CD4-positive, alpha-beta memory T cell (primary cell): ENCODE measurements at regions not wholly inside any gene's neighbourhood (a gene's known extent, or its start where the extent isn't known, plus 50 kb on each side); places are given as distances from the start of the nearest gene placed in this dataset.

Source experiments
- CTCF ChIA-PET: fragments of 350-600 bp; sonication (Branson Sonifier 250); formaldehyde crosslinking; loops from one replicate; lab custom pipeline; 2021; ENCODE audit warnings: inconsistent platforms; ENCODE audit not compliant: partially characterized antibody; lab: Charles Lee
- POLR2A ChIA-PET: fragments of 350-600 bp; sonication (Branson Sonifier 250); formaldehyde crosslinking; loops from one replicate; lab custom pipeline; 2021; ENCODE audit not compliant: partially characterized antibody; lab: Charles Lee
- DNase-seq, 5 donors: peaks; one replicate each; pipeline versions ENCODE4 v3.0.0 to v3.0.0-alpha.2; 2020 to 2022; ENCODE audit warnings: mixed read lengths in 1 of 5
- H3K27ac ChIP-seq: one replicate; pipeline ENCODE4 v1.7.0; 2013; ENCODE audit warnings: low read depth, low read length
- H3K27me3 ChIP-seq: 2 replicates; pipeline ENCODE4 v1.7.0; 2013; ENCODE audit warnings: mild to moderate bottlenecking, low read length, moderate library complexity; ENCODE audit not compliant: insufficient read depth
- H3K36me3 ChIP-seq: 2 replicates; pipeline ENCODE4 v1.7.0; 2013; ENCODE audit warnings: mild to moderate bottlenecking, low read length, moderate library complexity; ENCODE audit not compliant: insufficient read depth
- H3K4me1 ChIP-seq: 2 replicates; pipeline ENCODE4 v1.7.0; 2013; ENCODE audit warnings: mild to moderate bottlenecking, low read length, moderate library complexity; ENCODE audit not compliant: insufficient read depth
- H3K4me3 ChIP-seq, 2 donors: one replicate each; pipeline ENCODE4 v1.7.0; 2013; ENCODE audit warnings: low read length in 2 of 2, mild to moderate bottlenecking in 1 of 2
- H3K9me3 ChIP-seq, 2 donors: one replicate each; pipeline ENCODE4 v1.7.0; 2013; ENCODE audit warnings: low read length in 2 of 2, control low read depth in 1 of 2; ENCODE audit not compliant: control insufficient read depth in 1 of 2
- H3K27ac Mint-ChIP-seq, 7 donors: one replicate each; pipeline ENCODE4 v1.8.0; 2020 to 2021; ENCODE audit warnings: mixed read lengths in 7 of 7, mild to moderate bottlenecking in 6 of 7, inconsistent platforms in 3 of 7, moderate library complexity in 3 of 7
- H3K27me3 Mint-ChIP-seq, 2 donors: one replicate each; pipeline ENCODE4 v1.8.0; 2020 to 2021; ENCODE audit warnings: mixed read lengths in 2 of 2
- H3K36me3 Mint-ChIP-seq, 2 donors: one replicate each; pipeline ENCODE4 v1.8.0; 2020 to 2021; ENCODE audit warnings: mixed read lengths in 2 of 2, inconsistent platforms in 1 of 2, mild to moderate bottlenecking in 1 of 2
- H3K4me1 Mint-ChIP-seq, 4 donors: one replicate each; pipeline ENCODE4 v1.8.0; 2020 to 2021; ENCODE audit warnings: mixed read lengths in 4 of 4, mild to moderate bottlenecking in 1 of 4
- H3K4me3 Mint-ChIP-seq, 8 donors: one replicate each; pipeline ENCODE4 v1.8.0; 2020 to 2021; ENCODE audit warnings: mixed read lengths in 8 of 8, mild to moderate bottlenecking in 7 of 8, moderate library complexity in 6 of 8, inconsistent platforms in 3 of 8
- H3K9me3 Mint-ChIP-seq, 8 donors: one replicate each; pipeline ENCODE4 v1.8.0; 2020 to 2021; ENCODE audit warnings: mixed read lengths in 8 of 8, mild to moderate bottlenecking in 5 of 8, inconsistent platforms in 3 of 8, moderate library complexity in 1 of 8
- intact Hi-C: fragments of 100-400 bp; cut with micrococcal nuclease; formaldehyde crosslinking; loops from one replicate; pipeline ENCODE4 v1.15.1; 2023

GRCh38 chr9:95587021-95587964 lies 70.5 kb upstream of the PTCH1 start:
- intact Hi-C loops = no loop called here
- ChIA-PET CTCF (no interaction called here), POLR2A (no interaction called here)
- Histone ChIP-seq H3K27ac (no peak overlapping the region), H3K9me3 (no peaks in the 10 kb centered on the region), H3K36me3 (no peaks in the 10 kb centered on the region), H3K27me3 (no peaks in the 10 kb centered on the region), H3K4me1 (no peaks in the 10 kb centered on the region), H3K4me3 (no peak overlapping the region)
- Mint-ChIP-seq H3K9me3 (no peaks in the 10 kb centered on the region), H3K36me3 (no peaks in the 10 kb centered on the region), H3K4me3 (no peak overlapping the region), H3K4me1 (peaks cover 0 to 2% (median 0%) of the 10 kb centered on the region in 4 donors), H3K27me3 (peaks cover 4% of the 10 kb centered on the region in 2 donors), H3K27ac (no peak overlapping the region)
- no peak for DNase-seq

GRCh38 chr9:95586326-95586725 lies 69.6 kb upstream of the PTCH1 start:
- no peak for DNase-seq
- Histone ChIP-seq H3K4me3 (no peak overlapping the region), H3K4me1 (no peaks in the 10 kb centered on the region), H3K27ac (no peak overlapping the region), H3K36me3 (no peaks in the 10 kb centered on the region), H3K9me3 (no peaks in the 10 kb centered on the region), H3K27me3 (no peaks in the 10 kb centered on the region)
- Mint-ChIP-seq H3K4me1 (peaks cover 0 to 2% (median 0%) of the 10 kb centered on the region in 4 donors), H3K36me3 (no peaks in the 10 kb centered on the region), H3K4me3 (no peak overlapping the region), H3K9me3 (no peaks in the 10 kb centered on the region), H3K27ac (no peak overlapping the region), H3K27me3 (peaks cover 2 to 6% of the 10 kb centered on the region in 2 donors)
- POLR2A ChIA-PET = no interaction called here
- CTCF ChIA-PET = no interaction called here
- intact Hi-C loops = no loop called here

- ChIA-PET POLR2A (no interaction called here), CTCF (no interaction called here)
- Mint-ChIP-seq H3K4me1 (peaks cover 0 to 2% (median 0%) of the 10 kb centered on the region in 4 donors), H3K27ac (no peak overlapping the region), H3K9me3 (no peaks in the 10 kb centered on the region), H3K36me3 (no peaks in the 10 kb centered on the region), H3K4me3 (no peak overlapping the region), H3K27me3 (peaks cover 2 to 10% of the 10 kb centered on the region in 2 donors)
- intact Hi-C loops = no loop called here
- no peak for DNase-seq
- Histone ChIP-seq H3K36me3 (no peaks in the 10 kb centered on the region), H3K4me3 (no peak overlapping the region), H3K9me3 (no peaks in the 10 kb centered on the region), H3K4me1 (no peaks in the 10 kb centered on the region), H3K27ac (no peak overlapping the region), H3K27me3 (no peaks in the 10 kb centered on the region)
Measured at GRCh38 chr9:95585824-95586223, 69.1 kb upstream of the PTCH1 start.

GRCh38 chr9:95584176-95584575 lies 67.4 kb upstream of the PTCH1 start:
- ChIA-PET POLR2A (no interaction called here), CTCF (no interaction called here)
- DNase-seq = no peak
- Mint-ChIP-seq H3K27ac (no peak overlapping the region), H3K4me1 (no peaks in the 10 kb centered on the region), H3K36me3 (no peaks in the 10 kb centered on the region), H3K4me3 (no peak overlapping the region), H3K27me3 (peaks cover 4 to 10% of the 10 kb centered on the region in 2 donors), H3K9me3 (no peaks in the 10 kb centered on the region)
- intact Hi-C loops = no loop called here
- Histone ChIP-seq H3K4me3 (no peak overlapping the region), H3K4me1 (no peaks in the 10 kb centered on the region), H3K36me3 (no peaks in the 10 kb centered on the region), H3K27me3 (no peaks in the 10 kb centered on the region), H3K27ac (no peak overlapping the region), H3K9me3 (no peaks in the 10 kb centered on the region)

GRCh38 chr9:95581900-95582299 lies 65.1 kb upstream of the PTCH1 start:
- Mint-ChIP-seq H3K4me3 (no peak overlapping the region), H3K27ac (no peak overlapping the region), H3K9me3 (no peaks in the 10 kb centered on the region), H3K27me3 (peaks cover 1 to 12% of the 10 kb centered on the region in 2 donors), H3K4me1 (no peaks in the 10 kb centered on the region), H3K36me3 (no peaks in the 10 kb centered on the region)
- no peaks in the 10 kb centered on the region for H3K9me3 ChIP-seq
- H3K36me3 ChIP-seq = no peaks in the 10 kb centered on the region
- no peaks in the 10 kb centered on the region for H3K27me3 ChIP-seq
- intact Hi-C loops = no loop called here
- no peak overlapping the region for H3K4me3 ChIP-seq
- CTCF ChIA-PET = no interaction called here
- DNase-seq = no peak
- POLR2A ChIA-PET = no interaction called here
- H3K4me1 ChIP-seq = no peaks in the 10 kb centered on the region
- no peak overlapping the region for H3K27ac ChIP-seq

GRCh38 chr9:95580812-95581761 lies 64.3 kb upstream of the PTCH1 start:
- H3K4me1 ChIP-seq = no peaks in the 10 kb centered on the region
- DNase-seq = no peak
- no peaks in the 10 kb centered on the region for H3K9me3 ChIP-seq
- peaks cover 1 to 17% of the 10 kb centered on the region in 2 donors for H3K27me3 Mint-ChIP-seq
- ChIA-PET POLR2A (no interaction called here), CTCF (no interaction called here)
- H3K27ac Mint-ChIP-seq = no peak overlapping the region
- no peaks in the 10 kb centered on the region for H3K36me3 Mint-ChIP-seq
- H3K27ac ChIP-seq = no peak overlapping the region
- no peaks in the 10 kb centered on the region for H3K4me1 Mint-ChIP-seq
- no peaks in the 10 kb centered on the region for H3K36me3 ChIP-seq
- H3K27me3 ChIP-seq = no peaks in the 10 kb centered on the region
- intact Hi-C loops = no loop called here
- H3K9me3 Mint-ChIP-seq = no peaks in the 10 kb centered on the region
- no peak overlapping the region for H3K4me3 Mint-ChIP-seq
- no peak overlapping the region for H3K4me3 ChIP-seq

- Mint-ChIP-seq H3K27ac (peak overlapping the region in 2 of 7 donors; percentile 10 to 23), H3K4me3 (no peak overlapping the region), H3K27me3 (peaks cover 1 to 27% of the 10 kb centered on the region in 2 donors), H3K9me3 (no peaks in the 10 kb centered on the region), H3K36me3 (no peaks in the 10 kb centered on the region), H3K4me1 (peaks cover 0 to 14% (median 7%) of the 10 kb centered on the region in 4 donors)
- intact Hi-C loops = no loop called here
- Histone ChIP-seq H3K27ac (no peak overlapping the region), H3K4me3 (no peak overlapping the region), H3K9me3 (no peaks in the 10 kb centered on the region), H3K27me3 (no peaks in the 10 kb centered on the region), H3K4me1 (peaks cover 7% of the 10 kb centered on the region), H3K36me3 (no peaks in the 10 kb centered on the region)
- CTCF ChIA-PET = no interaction called here
- POLR2A ChIA-PET = no interaction called here
- no peak for DNase-seq
Measured at GRCh38 chr9:95574866-95575553, 58.2 kb upstream of the PTCH1 start.
